SU-DHL-6 (cell line): ENCODE measurements at regions not wholly inside any gene's neighbourhood (a gene's known extent, or its start where the extent isn't known, plus 50 kb on each side); places are given as distances from the start of the nearest gene placed in this dataset.

Source experiments
- H2AFZ ChIP-seq: fragments of 200-600 bp; sonication (generic); 2 replicates; pipeline ENCODE4 v1.6.1; 2014; ENCODE audit warnings: low read depth, mild to moderate bottlenecking, moderate library complexity, mixed read lengths, antibody characterized with exemption, low read length; ENCODE audit not compliant: severe bottlenecking
- H3F3A ChIP-seq: fragments of 200-600 bp; shearing (Covaris generic); 2 replicates; pipeline ENCODE4 v1.6.0; 2016; ENCODE audit warnings: antibody characterized with exemption, mild to moderate bottlenecking; ENCODE audit not compliant: insufficient read depth
- H3K27ac ChIP-seq: fragments of 200-600 bp; sonication (generic); 2 replicates; pipeline ENCODE4 v1.5.1; 2016; ENCODE audit warnings: low read depth, mild to moderate bottlenecking, low read length, moderate library complexity, mixed read lengths
- H3K27me3 ChIP-seq: fragments of 200-600 bp; sonication (generic), shearing (Covaris generic); 2 replicates; pipeline ENCODE4 v1.6.0; 2014; ENCODE audit warnings: mild to moderate bottlenecking, low read length
- H3K36me3 ChIP-seq: fragments of 200-600 bp; sonication (generic); 2 replicates; pipeline ENCODE4 v1.6.1; 2014; ENCODE audit warnings: mild to moderate bottlenecking, low read length, mixed read lengths
- H3K4me2 ChIP-seq: fragments of 300-600, 200-600 bp; shearing (Covaris generic), sonication (generic); 2 replicates; pipeline ENCODE4 v1.6.0; 2014; ENCODE audit warnings: low read length, low read depth, mild to moderate bottlenecking; ENCODE audit not compliant: poor library complexity, severe bottlenecking
- H3K4me3 ChIP-seq: fragments of 200-600 bp; sonication (generic); 2 replicates; pipeline ENCODE4 v1.5.1; 2014; ENCODE audit warnings: antibody characterized with exemption, low read length, mild to moderate bottlenecking, mixed read lengths; ENCODE audit not compliant: insufficient read depth, poor library complexity, severe bottlenecking
- H3K79me2 ChIP-seq: fragments of 200-600 bp; sonication (generic); 2 replicates; pipeline ENCODE4 v1.6.1; 2014; ENCODE audit warnings: mild to moderate bottlenecking, low read length, moderate library complexity; ENCODE audit not compliant: insufficient read depth
- H3K9ac ChIP-seq: fragments of 200-600 bp; sonication (generic); 2 replicates; pipeline ENCODE4 v1.7.0; 2014; ENCODE audit warnings: mild to moderate bottlenecking, low read length
- H3K9me2 ChIP-seq: fragments of 200-600 bp; sonication (generic); replicated peaks from 2 replicates; pipeline ENCODE4 v1.6.1; 2014; ENCODE audit warnings: low read length; ENCODE audit not compliant: insufficient read depth
- H3K9me3 ChIP-seq: fragments of 200-600 bp; sonication (generic); 2 replicates; pipeline ENCODE4 v1.6.1; 2014; ENCODE audit warnings: low read length, mixed read lengths; ENCODE audit not compliant: insufficient read depth
- H4K20me1 ChIP-seq: fragments of 200-600 bp; sonication (generic); 2 replicates; pipeline ENCODE4 v1.6.1; 2014; ENCODE audit warnings: low read depth, mild to moderate bottlenecking, antibody characterized with exemption, low read length, moderate library complexity, mixed read lengths
- EZH2phosphoT487 ChIP-seq: fragments of 200-600 bp; sonication (generic), shearing (Covaris generic); conservative IDR thresholded peaks from 2 replicates; pipeline ENCODE4 v1.6.1; 2018; ENCODE audit warnings: mild to moderate bottlenecking, antibody characterized with exemption, low read length, moderate library complexity, mixed read lengths
- TF ChIP-seq, protein P1 (sequence below): fragments of 200-600 bp; sonication (generic); IDR thresholded peaks from one replicate; pipeline ENCODE4 v1.5.1; 2017; ENCODE audit warnings: antibody characterized with exemption, mild to moderate bottlenecking, low read length, moderate library complexity; ENCODE audit not compliant: insufficient read depth, poor library complexity, severe bottlenecking

DNA sequence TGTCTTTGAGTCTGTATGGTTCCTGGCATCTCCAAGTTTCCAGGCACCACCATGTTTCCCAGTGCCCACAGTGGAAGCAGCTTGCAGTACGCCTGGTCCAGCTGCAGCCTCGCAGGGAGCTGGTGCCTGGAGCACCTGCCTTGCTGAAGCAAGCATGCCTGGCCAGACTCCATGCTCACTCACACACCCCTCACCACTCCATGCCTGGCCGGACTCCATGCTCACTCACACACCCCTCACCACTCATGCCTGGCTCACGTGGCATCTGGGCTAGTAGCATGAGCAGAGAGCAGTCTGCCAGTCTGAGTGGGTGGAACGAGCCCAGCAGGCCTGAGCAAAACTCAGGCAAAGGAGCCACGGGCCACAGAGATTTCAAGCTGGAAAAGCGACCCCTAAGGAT lies 214.3 kb downstream of the TFAP2C start:
- TF ChIP-seq, protein P1, sequence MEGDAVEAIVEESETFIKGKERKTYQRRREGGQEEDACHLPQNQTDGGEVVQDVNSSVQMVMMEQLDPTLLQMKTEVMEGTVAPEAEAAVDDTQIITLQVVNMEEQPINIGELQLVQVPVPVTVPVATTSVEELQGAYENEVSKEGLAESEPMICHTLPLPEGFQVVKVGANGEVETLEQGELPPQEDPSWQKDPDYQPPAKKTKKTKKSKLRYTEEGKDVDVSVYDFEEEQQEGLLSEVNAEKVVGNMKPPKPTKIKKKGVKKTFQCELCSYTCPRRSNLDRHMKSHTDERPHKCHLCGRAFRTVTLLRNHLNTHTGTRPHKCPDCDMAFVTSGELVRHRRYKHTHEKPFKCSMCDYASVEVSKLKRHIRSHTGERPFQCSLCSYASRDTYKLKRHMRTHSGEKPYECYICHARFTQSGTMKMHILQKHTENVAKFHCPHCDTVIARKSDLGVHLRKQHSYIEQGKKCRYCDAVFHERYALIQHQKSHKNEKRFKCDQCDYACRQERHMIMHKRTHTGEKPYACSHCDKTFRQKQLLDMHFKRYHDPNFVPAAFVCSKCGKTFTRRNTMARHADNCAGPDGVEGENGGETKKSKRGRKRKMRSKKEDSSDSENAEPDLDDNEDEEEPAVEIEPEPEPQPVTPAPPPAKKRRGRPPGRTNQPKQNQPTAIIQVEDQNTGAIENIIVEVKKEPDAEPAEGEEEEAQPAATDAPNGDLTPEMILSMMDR: no peak
- TF ChIP-seq EZH2phosphoT487: no peak
- Histone ChIP-seq H3K4me3 (no peak overlapping the region), H3K36me3 (no peaks in the 10 kb centered on the region), H3K27ac (no peak overlapping the region), H3K9me2 (no peaks in the 10 kb centered on the region), H3K4me2 (no peak overlapping the region), H3K9me3 (peaks cover 19% of the 10 kb centered on the region; the same call in 1 of the 2 replicates), H3F3A (no peaks in the 10 kb centered on the region), H3K27me3 (no peaks in the 10 kb centered on the region), H3K79me2 (no peaks in the 10 kb centered on the region), H2AFZ (no peak overlapping the region), H4K20me1 (no peaks in the 10 kb centered on the region), H3K9ac (no peak overlapping the region)

DNA sequence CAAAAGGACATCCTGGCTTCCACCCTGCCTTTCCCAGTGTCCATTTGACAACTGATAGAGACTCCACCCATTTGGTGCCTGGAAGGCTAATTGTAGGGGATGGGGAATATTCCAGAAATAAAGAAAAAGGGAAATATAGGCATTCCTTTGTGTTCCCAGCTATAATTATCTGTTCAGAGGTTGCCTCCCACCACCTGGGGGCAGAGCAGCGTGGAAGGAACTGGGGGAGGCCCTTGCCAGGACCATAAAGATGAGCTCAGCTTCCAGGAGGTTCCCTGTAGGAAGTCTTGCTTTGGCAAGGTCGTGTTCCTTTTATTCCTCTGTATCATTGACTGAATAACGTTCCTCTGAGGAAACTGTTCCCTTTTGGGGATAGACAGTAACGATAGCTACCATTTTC lies 214.7 kb downstream of the TFAP2C start:
- Histone ChIP-seq H3K4me3 (no peak overlapping the region), H3K27me3 (no peaks in the 10 kb centered on the region), H3K4me2 (no peak overlapping the region), H2AFZ (no peak overlapping the region), H3K9me3 (peaks cover 19% of the 10 kb centered on the region; the same call in 1 of the 2 replicates), H3K9me2 (no peaks in the 10 kb centered on the region), H3K79me2 (no peaks in the 10 kb centered on the region), H3K27ac (no peak overlapping the region), H3K36me3 (no peaks in the 10 kb centered on the region), H3K9ac (no peak overlapping the region), H3F3A (no peaks in the 10 kb centered on the region), H4K20me1 (no peaks in the 10 kb centered on the region)
- TF ChIP-seq, protein P1: no peak
- TF ChIP-seq EZH2phosphoT487: no peak

DNA sequence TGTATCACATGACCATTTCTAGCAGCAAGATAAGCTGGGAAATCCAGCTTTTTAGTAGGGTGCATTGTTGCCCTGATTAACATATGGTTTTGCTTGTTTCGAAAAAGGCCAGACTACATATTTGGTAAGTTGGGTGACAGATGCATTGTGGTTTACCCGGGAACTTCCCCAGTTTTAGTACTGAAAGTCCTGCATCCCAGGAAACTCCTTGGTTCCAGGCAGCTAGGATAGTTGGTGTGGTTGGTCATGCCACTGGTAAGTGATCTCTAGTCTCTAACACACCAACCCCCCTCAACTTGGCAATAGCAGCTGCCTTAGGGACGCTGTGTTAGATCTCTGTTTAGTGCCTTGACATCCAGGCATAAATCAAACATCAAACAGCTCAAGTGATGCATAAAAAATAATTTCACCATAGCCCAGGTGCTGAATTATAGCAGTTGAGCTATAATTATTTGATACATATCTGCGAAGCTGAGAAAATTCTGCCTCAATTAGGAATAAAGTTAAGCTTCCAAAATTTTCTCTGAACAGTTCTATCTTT lies 216.5 kb downstream of the TFAP2C start:
- Histone ChIP-seq H3K36me3 (no peaks in the 10 kb centered on the region), H3K4me2 (no peak overlapping the region), H3K79me2 (no peaks in the 10 kb centered on the region), H3K9ac (no peak overlapping the region), H3F3A (no peaks in the 10 kb centered on the region), H3K4me3 (no peak overlapping the region), H3K9me2 (no peaks in the 10 kb centered on the region), H3K9me3 (peaks cover 19% of the 10 kb centered on the region; the same call in 1 of the 2 replicates), H4K20me1 (no peaks in the 10 kb centered on the region), H3K27ac (no peak overlapping the region), H2AFZ (no peak overlapping the region), H3K27me3 (no peaks in the 10 kb centered on the region)
- TF ChIP-seq, protein P1: no peak
- no peak for TF ChIP-seq EZH2phosphoT487

DNA sequence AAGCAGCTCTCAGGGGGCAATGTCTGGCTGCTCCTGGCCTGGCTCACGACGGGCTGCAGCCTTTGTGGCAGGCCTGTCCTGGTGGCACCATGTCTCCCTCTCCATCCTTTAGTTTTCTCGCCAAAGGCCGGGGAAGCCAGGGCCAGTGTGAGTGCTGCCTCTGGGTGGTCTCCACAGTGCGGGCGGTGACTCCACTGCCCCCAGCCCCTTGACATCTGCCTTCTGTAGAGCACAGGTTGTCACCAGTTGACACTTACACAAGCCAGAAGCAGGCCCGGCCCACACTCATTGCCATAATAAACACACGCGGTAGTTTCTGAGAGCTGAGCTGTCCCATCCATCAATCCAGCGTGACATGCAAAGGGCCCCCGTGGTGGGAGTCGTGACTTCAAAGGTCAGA lies 219.5 kb downstream of the TFAP2C start:
- Histone ChIP-seq H3K9me3 (peaks cover 5% of the 10 kb centered on the region; the same call in 1 of the 2 replicates), H3K4me2 (no peak overlapping the region), H4K20me1 (no peaks in the 10 kb centered on the region), H3K36me3 (no peaks in the 10 kb centered on the region), H3F3A (no peaks in the 10 kb centered on the region), H3K9ac (no peak overlapping the region), H3K79me2 (no peaks in the 10 kb centered on the region), H3K9me2 (no peaks in the 10 kb centered on the region), H3K27ac (no peak overlapping the region), H3K27me3 (no peaks in the 10 kb centered on the region), H2AFZ (no peak overlapping the region), H3K4me3 (no peak overlapping the region)
- TF ChIP-seq EZH2phosphoT487: no peak
